K562 (cell line): ENCODE measurements at regions not wholly inside any gene's neighbourhood (a gene's known extent, or its start where the extent isn't known, plus 50 kb on each side); places are given as distances from the start of the nearest gene placed in this dataset.

ENCODE experiments used
- TF ChIP-seq, protein P1 (sequence below), 2 experiments: fragments of 450-650 bp; formaldehyde crosslinking in 1 of 2; IDR thresholded peaks; 2 replicates each; pipeline versions ENCODE4 v1.4.0 to v1.6.1; 2014 to 2020; ENCODE audit warnings: mild to moderate bottlenecking in 2 of 2, borderline replicate concordance in 1 of 2, low read depth in 1 of 2
- TF ChIP-seq, protein P2 (sequence below), 3 experiments: IDR thresholded peaks in 2 of 3; conservative IDR thresholded peaks in 1 of 3; 2 replicates each; pipeline ENCODE4 v1.5.1; 2011 to 2012; ENCODE audit warnings: low read length in 3 of 3, mild to moderate bottlenecking in 3 of 3, control low read depth in 2 of 3, improper control_type of control experiment in 1 of 3, inconsistent platforms in 1 of 3, low read depth in 1 of 3, mixed read lengths in 1 of 3, moderate library complexity in 1 of 3; ENCODE audit not compliant: insufficient read depth in 2 of 3

DNA sequence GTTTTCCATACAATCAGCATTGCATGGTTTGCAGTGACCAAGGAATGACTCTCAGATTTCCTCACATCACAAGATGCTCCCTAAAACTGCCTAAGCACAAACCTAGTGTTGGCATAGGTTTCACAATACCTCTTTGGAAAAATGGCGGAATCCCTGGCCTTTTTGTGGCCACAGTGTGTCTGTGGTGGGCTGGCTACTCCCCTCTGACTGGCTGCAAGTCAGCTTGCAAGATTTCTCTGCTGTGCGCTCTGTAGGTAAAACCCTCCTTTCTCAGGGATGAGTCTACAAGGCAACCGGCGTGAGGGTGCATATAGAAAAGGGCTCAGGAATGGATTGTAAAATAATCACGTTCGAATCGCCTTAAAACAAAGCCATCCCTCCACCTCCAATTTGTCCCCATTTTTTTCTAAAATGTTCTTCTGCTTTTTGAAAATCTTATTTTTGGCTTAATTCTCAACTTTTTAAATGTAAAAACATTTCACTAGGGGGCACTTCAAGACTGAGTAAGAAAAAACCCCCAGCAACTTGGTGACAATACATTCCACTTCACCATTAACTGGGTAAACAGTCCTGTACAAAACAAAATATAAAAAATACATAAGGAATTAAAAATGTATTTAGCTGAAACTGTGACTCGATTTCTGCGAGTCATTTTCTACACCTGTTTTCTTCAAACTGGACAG lies 235.6 kb downstream of the STIM2 start (continued):
- TF ChIP-seq, protein P1, sequence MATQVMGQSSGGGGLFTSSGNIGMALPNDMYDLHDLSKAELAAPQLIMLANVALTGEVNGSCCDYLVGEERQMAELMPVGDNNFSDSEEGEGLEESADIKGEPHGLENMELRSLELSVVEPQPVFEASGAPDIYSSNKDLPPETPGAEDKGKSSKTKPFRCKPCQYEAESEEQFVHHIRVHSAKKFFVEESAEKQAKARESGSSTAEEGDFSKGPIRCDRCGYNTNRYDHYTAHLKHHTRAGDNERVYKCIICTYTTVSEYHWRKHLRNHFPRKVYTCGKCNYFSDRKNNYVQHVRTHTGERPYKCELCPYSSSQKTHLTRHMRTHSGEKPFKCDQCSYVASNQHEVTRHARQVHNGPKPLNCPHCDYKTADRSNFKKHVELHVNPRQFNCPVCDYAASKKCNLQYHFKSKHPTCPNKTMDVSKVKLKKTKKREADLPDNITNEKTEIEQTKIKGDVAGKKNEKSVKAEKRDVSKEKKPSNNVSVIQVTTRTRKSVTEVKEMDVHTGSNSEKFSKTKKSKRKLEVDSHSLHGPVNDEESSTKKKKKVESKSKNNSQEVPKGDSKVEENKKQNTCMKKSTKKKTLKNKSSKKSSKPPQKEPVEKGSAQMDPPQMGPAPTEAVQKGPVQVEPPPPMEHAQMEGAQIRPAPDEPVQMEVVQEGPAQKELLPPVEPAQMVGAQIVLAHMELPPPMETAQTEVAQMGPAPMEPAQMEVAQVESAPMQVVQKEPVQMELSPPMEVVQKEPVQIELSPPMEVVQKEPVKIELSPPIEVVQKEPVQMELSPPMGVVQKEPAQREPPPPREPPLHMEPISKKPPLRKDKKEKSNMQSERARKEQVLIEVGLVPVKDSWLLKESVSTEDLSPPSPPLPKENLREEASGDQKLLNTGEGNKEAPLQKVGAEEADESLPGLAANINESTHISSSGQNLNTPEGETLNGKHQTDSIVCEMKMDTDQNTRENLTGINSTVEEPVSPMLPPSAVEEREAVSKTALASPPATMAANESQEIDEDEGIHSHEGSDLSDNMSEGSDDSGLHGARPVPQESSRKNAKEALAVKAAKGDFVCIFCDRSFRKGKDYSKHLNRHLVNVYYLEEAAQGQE (IDR thresholded peaks at IDR 0.05; ENCODE audit: borderline replicate concordance), result peak; percentile 5; the same call in 1 of the 2 replicates
- TF ChIP-seq, protein P1 (CRISPR knock-in tag; IDR thresholded peaks at IDR 0.05; ENCODE audit: low read depth), result no peak
- TF ChIP-seq, protein P2, sequence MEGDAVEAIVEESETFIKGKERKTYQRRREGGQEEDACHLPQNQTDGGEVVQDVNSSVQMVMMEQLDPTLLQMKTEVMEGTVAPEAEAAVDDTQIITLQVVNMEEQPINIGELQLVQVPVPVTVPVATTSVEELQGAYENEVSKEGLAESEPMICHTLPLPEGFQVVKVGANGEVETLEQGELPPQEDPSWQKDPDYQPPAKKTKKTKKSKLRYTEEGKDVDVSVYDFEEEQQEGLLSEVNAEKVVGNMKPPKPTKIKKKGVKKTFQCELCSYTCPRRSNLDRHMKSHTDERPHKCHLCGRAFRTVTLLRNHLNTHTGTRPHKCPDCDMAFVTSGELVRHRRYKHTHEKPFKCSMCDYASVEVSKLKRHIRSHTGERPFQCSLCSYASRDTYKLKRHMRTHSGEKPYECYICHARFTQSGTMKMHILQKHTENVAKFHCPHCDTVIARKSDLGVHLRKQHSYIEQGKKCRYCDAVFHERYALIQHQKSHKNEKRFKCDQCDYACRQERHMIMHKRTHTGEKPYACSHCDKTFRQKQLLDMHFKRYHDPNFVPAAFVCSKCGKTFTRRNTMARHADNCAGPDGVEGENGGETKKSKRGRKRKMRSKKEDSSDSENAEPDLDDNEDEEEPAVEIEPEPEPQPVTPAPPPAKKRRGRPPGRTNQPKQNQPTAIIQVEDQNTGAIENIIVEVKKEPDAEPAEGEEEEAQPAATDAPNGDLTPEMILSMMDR (IDR thresholded peaks at IDR 0.05 in 2 of 3, conservative IDR thresholded peaks at IDR 0.05 in 1 of 3; ENCODE audit: insufficient read depth in 2 of 3, low read depth in 1 of 3, low read length in 3 of 3), result peak in 1 of 3 experiments; percentile 33; a peak in 1 of 6 replicates
